ENCODE measurements at regions not wholly inside any gene's neighbourhood (a gene's known extent, or its start where the extent isn't known, plus 50 kb on each side); places are given as distances from the start of the nearest gene placed in this dataset.

GRCh38 chr7:3165681-3166580 is 122.3 kb upstream of the CARD11 start:
- Histone ChIP-seq H3K9ac (ENCODE audit: low read length) (no peak overlapping the region), H3F3A (ENCODE audit: low read length, unreplicated experiment) (no peaks in the 10 kb centered on the region), H4K20me1 (ENCODE audit: low read length) (no peaks in the 10 kb centered on the region), H3K9me2 (replicated peaks; ENCODE audit: low read length) (no peaks in the 10 kb centered on the region), H3K79me2 (ENCODE audit: low read length) (no peaks in the 10 kb centered on the region), H3K4me1 (ENCODE audit: insufficient read depth, low read length) (no peaks in the 10 kb centered on the region), H3K36me3 (ENCODE audit: low read depth, low read length) (no peaks in the 10 kb centered on the region), H3K9me3 (ENCODE audit: low read length) (no peaks in the 10 kb centered on the region), H2AFZ (ENCODE audit: low read length) (no peak overlapping the region), H3K4me2 (ENCODE audit: low read length) (no peak overlapping the region), H3K4me3 (ENCODE audit: low read length) (no peak overlapping the region), H3K27ac (ENCODE audit: low read length) (no peak overlapping the region), H3K27me3 (ENCODE audit: low read length) (peaks cover 13% of the 10 kb centered on the region)
- DNase-seq (no peak), ATAC-seq (no peak)
- intact Hi-C loops (cut with micrococcal nuclease): no loop called here
- BruUV-seq (replicated peaks): no TSS peak
- POLR2A ChIA-PET (ENCODE audit: unreplicated experiment): no interaction called here
- TF ChIP-seq, protein P1, sequence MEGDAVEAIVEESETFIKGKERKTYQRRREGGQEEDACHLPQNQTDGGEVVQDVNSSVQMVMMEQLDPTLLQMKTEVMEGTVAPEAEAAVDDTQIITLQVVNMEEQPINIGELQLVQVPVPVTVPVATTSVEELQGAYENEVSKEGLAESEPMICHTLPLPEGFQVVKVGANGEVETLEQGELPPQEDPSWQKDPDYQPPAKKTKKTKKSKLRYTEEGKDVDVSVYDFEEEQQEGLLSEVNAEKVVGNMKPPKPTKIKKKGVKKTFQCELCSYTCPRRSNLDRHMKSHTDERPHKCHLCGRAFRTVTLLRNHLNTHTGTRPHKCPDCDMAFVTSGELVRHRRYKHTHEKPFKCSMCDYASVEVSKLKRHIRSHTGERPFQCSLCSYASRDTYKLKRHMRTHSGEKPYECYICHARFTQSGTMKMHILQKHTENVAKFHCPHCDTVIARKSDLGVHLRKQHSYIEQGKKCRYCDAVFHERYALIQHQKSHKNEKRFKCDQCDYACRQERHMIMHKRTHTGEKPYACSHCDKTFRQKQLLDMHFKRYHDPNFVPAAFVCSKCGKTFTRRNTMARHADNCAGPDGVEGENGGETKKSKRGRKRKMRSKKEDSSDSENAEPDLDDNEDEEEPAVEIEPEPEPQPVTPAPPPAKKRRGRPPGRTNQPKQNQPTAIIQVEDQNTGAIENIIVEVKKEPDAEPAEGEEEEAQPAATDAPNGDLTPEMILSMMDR (conservative IDR thresholded peaks at IDR 0.05; ENCODE audit: low read depth, low read length): no peak
- TF ChIP-seq EZH2 (IDR thresholded peaks at IDR 0.05; ENCODE audit: low read length, unreplicated experiment) (no peak), EZH2phosphoT487 (IDR thresholded peaks at IDR 0.05; ENCODE audit: borderline replicate concordance, low read length) (no peak)
- CTCF ChIA-PET: no interaction called here

- H4K20me1 ChIP-seq (ENCODE audit: low read length): no peaks in the 10 kb centered on the region
- intact Hi-C loops (cut with micrococcal nuclease): no loop called here
- no peak overlapping the region for H3K27ac ChIP-seq (ENCODE audit: low read length)
- ChIA-PET CTCF (no interaction called here), POLR2A (ENCODE audit: unreplicated experiment) (no interaction called here)
- H3K9ac ChIP-seq (ENCODE audit: low read length): no peak overlapping the region
- no peak overlapping the region for H3K4me3 ChIP-seq (ENCODE audit: low read length)
- no peaks in the 10 kb centered on the region for H3K36me3 ChIP-seq (ENCODE audit: low read depth, low read length)
- H2AFZ ChIP-seq (ENCODE audit: low read length): no peak overlapping the region
- H3K4me1 ChIP-seq (ENCODE audit: insufficient read depth, low read length): no peaks in the 10 kb centered on the region
- no peaks in the 10 kb centered on the region for H3K79me2 ChIP-seq (ENCODE audit: low read length)
- BruUV-seq (replicated peaks): no TSS peak
- H3K27me3 ChIP-seq (ENCODE audit: low read length): peaks cover 13% of the 10 kb centered on the region
- H3K4me2 ChIP-seq (ENCODE audit: low read length): no peak overlapping the region
- H3K9me3 ChIP-seq (ENCODE audit: low read length): no peaks in the 10 kb centered on the region
- ATAC-seq (no peak), DNase-seq (no peak)
- TF ChIP-seq EZH2phosphoT487 (IDR thresholded peaks at IDR 0.05; ENCODE audit: borderline replicate concordance, low read length) (no peak), EZH2 (IDR thresholded peaks at IDR 0.05; ENCODE audit: low read length, unreplicated experiment) (no peak)
- TF ChIP-seq, protein P1 (conservative IDR thresholded peaks at IDR 0.05; ENCODE audit: low read depth, low read length): no peak
- H3K9me2 ChIP-seq (replicated peaks; ENCODE audit: low read length): no peaks in the 10 kb centered on the region
- no peaks in the 10 kb centered on the region for H3F3A ChIP-seq (ENCODE audit: low read length, unreplicated experiment)
These were observed 123.9 kb upstream of the CARD11 start for GRCh38 chr7:3167551-3167950.

DNA sequence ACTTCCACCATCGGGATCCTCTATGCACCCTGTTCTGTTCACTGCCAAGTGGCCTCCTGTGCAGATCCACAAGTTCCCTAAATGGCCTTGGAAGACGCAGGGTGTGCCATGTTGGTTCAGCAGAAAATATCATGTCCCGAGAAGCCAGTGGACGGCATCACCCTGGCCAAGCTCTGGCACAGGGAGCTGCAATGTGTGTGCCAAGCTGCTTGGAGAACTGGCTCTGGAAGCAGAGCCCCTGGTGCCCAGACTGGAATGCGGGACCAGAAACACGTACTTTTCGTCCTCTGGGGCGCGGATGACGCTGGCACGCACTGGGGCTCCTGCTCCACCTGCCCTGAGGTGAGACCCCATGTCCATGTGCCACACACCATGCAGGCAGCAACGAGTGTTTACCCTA is 124.7 kb upstream of the CARD11 start:
- no peak for TF ChIP-seq EZH2 (IDR thresholded peaks at IDR 0.05; ENCODE audit: low read length, unreplicated experiment)
- TF ChIP-seq, protein P1 (conservative IDR thresholded peaks at IDR 0.05; ENCODE audit: low read depth, low read length): no peak
- no peak for DNase-seq
- H3K9ac ChIP-seq (ENCODE audit: low read length): no peak overlapping the region
- no peaks in the 10 kb centered on the region for H3K9me2 ChIP-seq (replicated peaks; ENCODE audit: low read length)
- H3K27me3 ChIP-seq (ENCODE audit: low read length): peaks cover 13% of the 10 kb centered on the region
- ChIA-PET CTCF (no interaction called here), POLR2A (ENCODE audit: unreplicated experiment) (no interaction called here)
- H4K20me1 ChIP-seq (ENCODE audit: low read length): no peaks in the 10 kb centered on the region
- intact Hi-C loops (cut with micrococcal nuclease): no loop called here
- no peaks in the 10 kb centered on the region for H3F3A ChIP-seq (ENCODE audit: low read length, unreplicated experiment)
- BruUV-seq (replicated peaks): no TSS peak
- no peak overlapping the region for H3K4me2 ChIP-seq (ENCODE audit: low read length)
- no peak overlapping the region for H3K4me3 ChIP-seq (ENCODE audit: low read length)
- H3K9me3 ChIP-seq (ENCODE audit: low read length): no peaks in the 10 kb centered on the region
- no peaks in the 10 kb centered on the region for H3K36me3 ChIP-seq (ENCODE audit: low read depth, low read length)
- H3K4me1 ChIP-seq (ENCODE audit: insufficient read depth, low read length): no peaks in the 10 kb centered on the region
- no peaks in the 10 kb centered on the region for H3K79me2 ChIP-seq (ENCODE audit: low read length)
- no peak for ATAC-seq
- no peak overlapping the region for H3K27ac ChIP-seq (ENCODE audit: low read length)
- H2AFZ ChIP-seq (ENCODE audit: low read length): no peak overlapping the region

All from PC-3 (cell line).